ENCODE measurements at regions not wholly inside any gene's neighbourhood (a gene's known extent, or its start where the extent isn't known, plus 50 kb on each side); places are given as distances from the start of the nearest gene placed in this dataset.
A peak's percentile ranks its signal among the peaks of the same experiment; 100 is the strongest.

DNA sequence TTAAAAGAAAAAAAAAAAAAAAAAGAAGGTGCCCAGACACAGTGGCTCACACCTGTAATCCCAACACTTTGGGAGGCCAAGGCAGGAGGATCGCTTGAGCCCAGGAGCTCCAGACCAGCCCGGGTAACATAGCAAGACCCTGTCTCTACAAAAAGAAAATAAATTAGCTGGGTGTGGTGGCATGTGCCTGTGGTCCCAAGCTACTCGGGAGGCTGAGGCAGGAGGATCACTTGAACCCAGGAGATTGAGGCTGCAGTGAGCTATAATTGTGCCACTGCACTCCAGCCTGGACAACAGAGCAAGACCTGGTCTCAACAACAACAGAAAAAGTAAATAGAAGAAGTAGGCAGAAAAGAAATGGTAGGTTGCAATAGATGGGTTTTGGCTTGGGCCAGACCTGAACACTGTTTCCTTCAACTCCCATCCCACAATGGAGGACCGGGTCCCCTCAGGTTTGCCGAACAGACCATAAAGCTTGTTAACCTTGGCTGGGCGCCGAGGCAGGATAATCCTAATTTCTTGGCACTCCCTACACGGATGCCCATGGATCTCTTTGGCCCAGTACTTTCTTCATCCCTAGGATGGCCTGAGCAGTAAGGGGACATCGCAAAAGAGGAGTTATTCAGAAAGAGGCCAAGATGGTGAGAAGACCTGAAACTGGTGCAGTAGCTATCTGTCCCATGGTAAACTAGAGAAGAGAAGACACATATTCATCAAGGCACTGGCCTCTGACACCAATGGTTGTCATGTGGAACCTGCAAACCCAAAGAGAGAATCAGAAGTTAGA, 165.5 kb upstream of the CCND2 start:
- Histone ChIP-seq H3K27me3 (ENCODE audit: control insufficient read depth in 2 of 2, insufficient read depth in 1 of 2, low read length in 1 of 2) (no peaks in the 10 kb centered on the region), H3K4me3 (ENCODE audit: low read length in 2 of 2) (no peak overlapping the region), H3K27ac (ENCODE audit: low read depth in 1 of 2, low read length in 1 of 2) (no peak overlapping the region), H3K4me1 (ENCODE audit: control insufficient read depth in 2 of 2, insufficient read depth in 2 of 2, low read length in 2 of 2) (peaks cover 0 to 11% of the 10 kb centered on the region in 2 donors), H3K36me3 (ENCODE audit: control insufficient read depth in 2 of 2, insufficient read depth in 2 of 2, low read length in 1 of 2) (no peaks in the 10 kb centered on the region), H3K9me3 (ENCODE audit: control insufficient read depth in 2 of 2, insufficient read depth in 1 of 2, low read length in 1 of 2) (no peaks in the 10 kb centered on the region)
- DNase-seq (ENCODE audit: low read depth in 6 of 9, low spot score in 9 of 9) = no peak
- 98% methylated on average over 9 of the region's 9 CpGs for WGBS

GRCh38 chr12:4107436-4107878, 166.1 kb upstream of the CCND2 start:
- 10% methylated on average over 6 of the region's 6 CpGs for WGBS
- Histone ChIP-seq H3K27ac (ENCODE audit: low read depth in 1 of 2, low read length in 1 of 2) (no peak overlapping the region), H3K4me1 (ENCODE audit: control insufficient read depth in 2 of 2, insufficient read depth in 2 of 2, low read length in 2 of 2) (peaks cover 0 to 9% of the 10 kb centered on the region in 2 donors), H3K36me3 (ENCODE audit: control insufficient read depth in 2 of 2, insufficient read depth in 2 of 2, low read length in 1 of 2) (no peaks in the 10 kb centered on the region), H3K9me3 (ENCODE audit: control insufficient read depth in 2 of 2, insufficient read depth in 1 of 2, low read length in 1 of 2) (no peaks in the 10 kb centered on the region), H3K4me3 (ENCODE audit: low read length in 2 of 2) (no peak overlapping the region), H3K27me3 (ENCODE audit: control insufficient read depth in 2 of 2, insufficient read depth in 1 of 2, low read length in 1 of 2) (no peaks in the 10 kb centered on the region)
- peak; percentile 33 to 87 (median 64) for DNase-seq (ENCODE audit: low read depth in 6 of 9, low spot score in 9 of 9)

DNA sequence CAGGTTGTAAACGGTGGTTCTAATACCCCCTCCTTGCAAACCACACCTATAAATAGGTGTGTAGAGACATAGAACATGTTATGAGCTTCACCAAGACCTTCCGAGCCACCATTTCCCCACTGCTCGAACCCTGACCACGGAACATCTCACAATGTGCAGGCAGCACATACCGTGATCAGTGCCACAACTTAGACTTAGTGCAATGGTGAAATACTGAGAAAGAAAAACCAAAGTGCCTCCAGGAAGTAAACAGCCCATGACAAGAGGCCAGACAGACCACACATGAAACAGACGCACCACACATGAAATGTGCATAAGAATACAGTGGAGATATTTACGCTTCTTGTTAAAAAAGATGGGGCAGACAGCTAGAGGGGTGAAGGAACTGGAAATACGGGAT, 166.9 kb upstream of the CCND2 start:
- peak in 1 of 9 donors; percentile 32 for DNase-seq (ENCODE audit: low read depth in 6 of 9, low spot score in 9 of 9)
- 47% methylated on average over 8 of the region's 8 CpGs for WGBS
- H3K36me3 ChIP-seq (ENCODE audit: control insufficient read depth in 2 of 2, insufficient read depth in 2 of 2, low read length in 1 of 2) = no peaks in the 10 kb centered on the region
- peaks cover 0 to 9% of the 10 kb centered on the region in 2 donors for H3K4me1 ChIP-seq (ENCODE audit: control insufficient read depth in 2 of 2, insufficient read depth in 2 of 2, low read length in 2 of 2)
- H3K4me3 ChIP-seq (ENCODE audit: low read length in 2 of 2) = no peak overlapping the region
- H3K9me3 ChIP-seq (ENCODE audit: control insufficient read depth in 2 of 2, insufficient read depth in 1 of 2, low read length in 1 of 2) = no peaks in the 10 kb centered on the region
- H3K27me3 ChIP-seq (ENCODE audit: control insufficient read depth in 2 of 2, insufficient read depth in 1 of 2, low read length in 1 of 2) = no peaks in the 10 kb centered on the region
- no peak overlapping the region for H3K27ac ChIP-seq (ENCODE audit: low read depth in 1 of 2, low read length in 1 of 2)

DNA sequence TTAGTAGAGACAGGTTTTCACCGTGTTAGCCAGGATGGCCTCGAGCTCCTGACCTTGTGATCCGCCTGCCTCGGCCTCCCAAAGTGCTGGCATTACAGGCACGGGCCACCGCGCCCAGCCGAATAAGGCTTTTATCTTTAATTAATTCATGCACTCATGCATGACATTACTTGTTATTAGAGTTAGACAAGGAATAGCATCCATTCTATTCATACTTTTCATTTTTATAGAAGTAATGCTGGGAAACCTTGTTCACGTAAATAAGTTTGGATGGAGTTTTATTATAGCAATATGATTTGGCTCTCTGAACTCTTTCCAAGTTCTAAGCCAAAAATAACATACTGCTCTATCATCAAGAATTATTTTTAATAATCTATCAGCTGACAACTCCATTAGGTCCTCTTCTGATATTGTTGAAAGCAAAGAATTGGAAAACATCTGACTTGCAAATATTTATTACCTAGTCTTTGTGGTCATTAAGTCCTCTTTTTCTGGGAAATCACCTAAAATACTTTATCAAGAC, 168.8 kb upstream of the CCND2 start:
- no peaks in the 10 kb centered on the region for H3K9me3 ChIP-seq (ENCODE audit: control insufficient read depth in 2 of 2, insufficient read depth in 1 of 2, low read length in 1 of 2)
- WGBS = 98% methylated on average over 9 of the region's 9 CpGs
- no peaks in the 10 kb centered on the region for H3K36me3 ChIP-seq (ENCODE audit: control insufficient read depth in 2 of 2, insufficient read depth in 2 of 2, low read length in 1 of 2)
- no peak overlapping the region for H3K27ac ChIP-seq (ENCODE audit: low read depth in 1 of 2, low read length in 1 of 2)
- no peak for DNase-seq (ENCODE audit: low read depth in 6 of 9, low spot score in 9 of 9)
- H3K4me1 ChIP-seq (ENCODE audit: control insufficient read depth in 2 of 2, insufficient read depth in 2 of 2, low read length in 2 of 2) = peaks cover 0 to 5% of the 10 kb centered on the region in 2 donors
- H3K27me3 ChIP-seq (ENCODE audit: control insufficient read depth in 2 of 2, insufficient read depth in 1 of 2, low read length in 1 of 2) = no peaks in the 10 kb centered on the region
- H3K4me3 ChIP-seq (ENCODE audit: low read length in 2 of 2) = no peak overlapping the region

- 42% methylated on average over 3 of the region's 3 CpGs for WGBS
Measured at GRCh38 chr12:4099276-4099675, 174.3 kb upstream of the CCND2 start.

GRCh38 chr12:4091016-4091743, 182.4 kb upstream of the CCND2 start:
- DNase-seq (ENCODE audit: low read depth in 6 of 9, low spot score in 9 of 9) = no peak
- Histone ChIP-seq H3K36me3 (ENCODE audit: control insufficient read depth in 2 of 2, insufficient read depth in 2 of 2, low read length in 1 of 2) (no peaks in the 10 kb centered on the region), H3K27ac (ENCODE audit: low read depth in 1 of 2, low read length in 1 of 2) (no peak overlapping the region), H3K27me3 (ENCODE audit: control insufficient read depth in 2 of 2, insufficient read depth in 1 of 2, low read length in 1 of 2) (no peaks in the 10 kb centered on the region), H3K9me3 (ENCODE audit: control insufficient read depth in 2 of 2, insufficient read depth in 1 of 2, low read length in 1 of 2) (no peaks in the 10 kb centered on the region), H3K4me1 (ENCODE audit: control insufficient read depth in 2 of 2, insufficient read depth in 2 of 2, low read length in 2 of 2) (peaks cover 0 to 7% of the 10 kb centered on the region in 2 donors), H3K4me3 (ENCODE audit: low read length in 2 of 2) (no peak overlapping the region)
- WGBS = 54% methylated on average over 5 of the region's 5 CpGs

More at GRCh38 chr12:4099276-4099675, 174.3 kb upstream of the CCND2 start:
- no peaks in the 10 kb centered on the region for H3K36me3 ChIP-seq (ENCODE audit: control insufficient read depth in 2 of 2, insufficient read depth in 2 of 2, low read length in 1 of 2)
- DNase-seq (ENCODE audit: low read depth in 6 of 9, low spot score in 9 of 9) = no peak
- H3K4me3 ChIP-seq (ENCODE audit: low read length in 2 of 2) = no peak overlapping the region
- H3K9me3 ChIP-seq (ENCODE audit: control insufficient read depth in 2 of 2, insufficient read depth in 1 of 2, low read length in 1 of 2) = no peaks in the 10 kb centered on the region
- no peaks in the 10 kb centered on the region for H3K4me1 ChIP-seq (ENCODE audit: control insufficient read depth in 2 of 2, insufficient read depth in 2 of 2, low read length in 2 of 2)
- H3K27me3 ChIP-seq (ENCODE audit: control insufficient read depth in 2 of 2, insufficient read depth in 1 of 2, low read length in 1 of 2) = no peaks in the 10 kb centered on the region
- no peak overlapping the region for H3K27ac ChIP-seq (ENCODE audit: low read depth in 1 of 2, low read length in 1 of 2)

DNA sequence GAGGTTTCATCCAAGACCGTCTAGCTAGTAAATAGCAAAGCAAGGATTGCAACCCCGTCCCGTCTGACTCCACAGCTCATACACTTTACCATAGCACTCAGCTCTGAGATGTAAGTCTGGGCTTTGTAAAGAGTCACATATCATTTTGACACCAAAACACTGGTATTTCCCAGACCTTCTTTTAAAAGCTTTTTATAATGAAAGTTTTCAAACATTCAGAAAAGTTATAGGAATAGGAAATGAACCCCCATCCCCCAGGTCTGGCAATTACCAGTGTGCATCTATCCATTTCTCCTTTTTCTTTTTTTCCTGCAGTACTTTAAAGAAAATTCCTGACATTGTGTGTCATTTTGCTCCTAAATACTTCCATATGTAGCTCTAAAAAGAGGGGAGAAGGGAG, 183.6 kb upstream of the CCND2 start:
- DNase-seq (ENCODE audit: low read depth in 6 of 9, low spot score in 9 of 9) = no peak
- Histone ChIP-seq H3K4me3 (ENCODE audit: low read length in 2 of 2) (no peak overlapping the region), H3K4me1 (ENCODE audit: control insufficient read depth in 2 of 2, insufficient read depth in 2 of 2, low read length in 2 of 2) (peaks cover 0 to 7% of the 10 kb centered on the region in 2 donors), H3K9me3 (ENCODE audit: control insufficient read depth in 2 of 2, insufficient read depth in 1 of 2, low read length in 1 of 2) (no peaks in the 10 kb centered on the region), H3K27me3 (ENCODE audit: control insufficient read depth in 2 of 2, insufficient read depth in 1 of 2, low read length in 1 of 2) (no peaks in the 10 kb centered on the region), H3K36me3 (ENCODE audit: control insufficient read depth in 2 of 2, insufficient read depth in 2 of 2, low read length in 1 of 2) (no peaks in the 10 kb centered on the region), H3K27ac (ENCODE audit: low read depth in 1 of 2, low read length in 1 of 2) (no peak overlapping the region)
- 97% methylated on average over 3 of the region's 3 CpGs for WGBS

- Histone ChIP-seq H3K27me3 (ENCODE audit: control insufficient read depth in 2 of 2, insufficient read depth in 1 of 2, low read length in 1 of 2) (no peaks in the 10 kb centered on the region), H3K4me3 (ENCODE audit: low read length in 2 of 2) (no peak overlapping the region), H3K4me1 (ENCODE audit: control insufficient read depth in 2 of 2, insufficient read depth in 2 of 2, low read length in 2 of 2) (peaks cover 0 to 7% of the 10 kb centered on the region in 2 donors), H3K27ac (ENCODE audit: low read depth in 1 of 2, low read length in 1 of 2) (no peak overlapping the region), H3K9me3 (ENCODE audit: control insufficient read depth in 2 of 2, insufficient read depth in 1 of 2, low read length in 1 of 2) (no peaks in the 10 kb centered on the region), H3K36me3 (ENCODE audit: control insufficient read depth in 2 of 2, insufficient read depth in 2 of 2, low read length in 1 of 2) (no peaks in the 10 kb centered on the region)
- DNase-seq (ENCODE audit: low read depth in 6 of 9, low spot score in 9 of 9) = no peak
- WGBS = 97% methylated on average over 5 of the region's 5 CpGs
Measured at GRCh38 chr12:4089121-4089606, 184.4 kb upstream of the CCND2 start.

DNA sequence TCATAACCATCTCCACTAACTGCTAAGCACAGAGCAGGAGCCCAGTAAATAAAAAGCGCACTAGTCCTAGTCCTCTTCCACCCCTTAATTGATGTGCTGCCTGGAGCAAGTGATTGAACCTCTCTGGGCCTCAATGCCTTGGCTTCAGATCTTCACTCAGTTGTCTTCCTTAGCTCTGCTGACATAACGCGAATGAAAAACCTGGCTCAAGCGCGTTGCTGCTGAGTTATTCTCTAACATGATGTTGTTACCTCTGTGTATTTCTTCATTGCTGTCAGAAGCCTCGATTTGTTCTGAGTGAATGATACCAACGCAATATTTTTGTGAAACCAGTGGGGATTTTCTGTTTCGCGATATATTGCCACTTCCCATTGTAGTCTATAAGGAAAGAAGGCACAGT, 185.1 kb upstream of the CCND2 start:
- Histone ChIP-seq H3K4me1 (ENCODE audit: control insufficient read depth in 2 of 2, insufficient read depth in 2 of 2, low read length in 2 of 2) (peaks cover 0 to 11% of the 10 kb centered on the region in 2 donors), H3K27ac (ENCODE audit: low read depth in 1 of 2, low read length in 1 of 2) (no peak overlapping the region), H3K27me3 (ENCODE audit: control insufficient read depth in 2 of 2, insufficient read depth in 1 of 2, low read length in 1 of 2) (no peaks in the 10 kb centered on the region), H3K36me3 (ENCODE audit: control insufficient read depth in 2 of 2, insufficient read depth in 2 of 2, low read length in 1 of 2) (no peaks in the 10 kb centered on the region), H3K4me3 (ENCODE audit: low read length in 2 of 2) (no peak overlapping the region), H3K9me3 (ENCODE audit: control insufficient read depth in 2 of 2, insufficient read depth in 1 of 2, low read length in 1 of 2) (no peaks in the 10 kb centered on the region)
- no peak for DNase-seq (ENCODE audit: low read depth in 6 of 9, low spot score in 9 of 9)
- 98% methylated on average over 9 of the region's 9 CpGs for WGBS
